Stimulated activated CD8-positive, alpha-beta memory T cell treated with anti-CD3 and anti-CD28 coated beads, Interleukin-15, amount 100 ng/mL, for 4 hours (primary cell): ENCODE measurements at regions not wholly inside any gene's neighbourhood (a gene's known extent, or its start where the extent isn't known, plus 50 kb on each side); places are given as distances from the start of the nearest gene placed in this dataset.
"Not testable (repeated sequence)": the region's sequence is repeated elsewhere in the genome, so short reads cannot be mapped to it uniquely, and the experiment has no call there.

ENCODE experiments used
- DNase-seq, 2 donors: peaks; one replicate each; pipeline ENCODE4 v3.0.0-alpha.2; 2020; ENCODE audit warnings: low read depth in 2 of 2

DNA sequence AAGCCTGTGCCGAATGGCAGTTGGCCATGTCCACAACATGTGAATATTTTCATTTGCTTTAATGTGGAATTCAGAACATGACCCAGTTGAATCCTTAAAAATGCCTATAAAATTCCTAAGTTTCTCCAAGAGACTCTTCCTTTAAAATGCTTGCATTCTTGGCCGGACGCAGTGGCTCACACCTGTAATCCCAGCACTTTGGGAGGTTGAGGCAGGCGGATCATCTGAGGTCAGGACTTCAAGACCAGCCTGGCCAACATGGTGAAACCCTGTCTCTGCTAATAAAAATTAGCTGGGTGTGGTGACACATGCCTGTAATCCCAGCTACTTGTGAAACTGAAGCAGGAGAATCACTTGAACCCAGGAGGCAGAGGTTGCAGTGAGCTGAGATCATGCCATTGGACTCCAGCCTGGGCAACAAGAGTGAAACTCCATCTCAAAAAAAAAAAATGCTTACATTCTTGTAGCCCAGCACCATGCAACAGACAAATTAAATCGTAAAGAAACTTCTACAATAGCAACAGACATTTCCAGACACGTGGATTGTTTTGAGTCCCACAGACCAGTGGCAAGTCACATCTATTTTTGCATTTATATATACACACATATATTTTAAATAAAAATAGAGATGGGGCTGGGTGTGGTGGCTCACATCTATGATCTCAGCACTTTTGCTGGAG, 274.4 kb downstream of the GOLGA6L6 start:
- not testable (repeated sequence) for DNase-seq

DNA sequence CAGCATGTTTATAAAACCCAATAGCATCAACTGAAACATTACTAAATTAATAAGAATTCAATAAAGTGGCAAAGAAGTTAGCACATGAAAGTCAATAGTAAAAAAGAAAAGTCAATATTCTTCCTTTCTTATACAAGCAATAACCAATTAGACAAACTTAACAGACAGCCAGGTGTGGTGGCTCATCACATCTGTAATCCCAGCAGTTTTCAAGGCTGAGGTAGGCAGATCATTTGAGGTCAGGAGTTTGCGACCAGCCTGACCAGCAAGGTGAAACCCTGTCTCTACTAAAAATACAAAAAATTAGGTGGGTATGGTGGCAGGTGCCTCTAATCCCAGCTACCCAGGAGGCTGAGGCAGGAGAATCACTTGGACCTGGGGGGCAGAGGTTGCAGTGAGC, 275.9 kb downstream of the GOLGA6L6 start:
- DNase-seq: not testable (repeated sequence)

DNA sequence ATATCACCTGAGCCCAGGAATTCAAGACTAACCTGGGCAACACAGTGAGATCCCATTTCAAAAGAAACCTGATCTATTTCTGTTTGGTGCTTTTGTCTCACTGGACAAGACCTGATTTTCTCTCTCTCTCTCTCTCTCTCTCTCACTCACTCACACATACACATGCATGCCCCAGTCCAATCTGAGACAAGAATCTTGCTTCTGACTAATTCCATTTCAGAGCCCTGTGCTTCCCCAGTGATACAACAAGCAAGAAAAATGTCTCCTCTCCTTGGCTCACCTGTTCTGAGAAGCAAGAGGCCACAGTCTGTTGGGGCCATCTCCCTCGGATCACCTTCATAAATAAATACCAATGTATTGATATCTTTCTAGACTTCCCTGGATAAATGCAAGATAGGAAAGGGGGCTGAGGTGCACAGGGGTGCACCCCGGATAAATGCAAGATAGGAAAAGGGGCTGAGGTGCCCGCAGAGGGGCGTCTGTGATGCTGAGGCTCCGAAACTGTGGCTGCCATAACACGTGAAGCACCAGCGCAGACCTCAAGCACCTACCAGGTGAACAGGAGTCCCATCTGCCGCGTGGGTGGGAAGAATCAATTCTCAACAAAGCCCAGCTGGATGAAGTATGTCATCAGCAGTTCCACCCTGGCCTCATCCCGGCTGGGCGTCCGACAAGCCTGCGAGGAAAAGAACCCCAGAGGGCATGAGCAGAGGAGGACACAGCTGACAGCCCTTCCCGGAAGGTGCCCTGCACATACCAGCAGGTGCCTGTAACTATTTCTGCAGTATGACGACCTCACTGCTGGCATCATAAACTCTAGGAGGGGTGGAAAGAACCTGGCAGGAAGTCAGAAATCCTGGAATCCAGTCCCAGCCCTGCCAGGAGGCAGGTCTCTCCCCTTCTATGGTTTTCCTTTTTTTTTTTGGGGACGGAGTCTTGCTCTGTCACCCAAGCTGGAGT, 280.0 kb downstream of the GOLGA6L6 start:
- not testable (repeated sequence) for DNase-seq

DNA sequence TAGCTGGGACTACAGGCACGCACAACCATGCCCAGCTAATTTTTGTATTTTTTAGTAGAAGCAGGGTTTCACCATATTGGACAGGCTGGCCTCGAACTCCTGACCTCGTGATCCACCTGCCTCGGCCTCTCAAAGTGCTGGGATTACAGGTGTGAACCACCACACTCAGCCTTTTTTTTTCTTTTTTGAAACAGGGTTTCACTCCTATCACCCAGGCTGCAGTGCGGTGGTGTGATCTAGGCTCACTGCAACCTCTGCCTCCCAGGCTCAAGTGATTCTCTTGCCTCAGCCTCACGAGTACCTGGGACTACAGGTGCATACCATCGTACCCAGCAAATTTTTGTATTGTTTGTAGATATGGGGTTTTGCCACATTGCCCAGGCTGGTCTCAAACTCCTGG, 280.9 kb downstream of the GOLGA6L6 start:
- DNase-seq: not testable (repeated sequence)

DNA sequence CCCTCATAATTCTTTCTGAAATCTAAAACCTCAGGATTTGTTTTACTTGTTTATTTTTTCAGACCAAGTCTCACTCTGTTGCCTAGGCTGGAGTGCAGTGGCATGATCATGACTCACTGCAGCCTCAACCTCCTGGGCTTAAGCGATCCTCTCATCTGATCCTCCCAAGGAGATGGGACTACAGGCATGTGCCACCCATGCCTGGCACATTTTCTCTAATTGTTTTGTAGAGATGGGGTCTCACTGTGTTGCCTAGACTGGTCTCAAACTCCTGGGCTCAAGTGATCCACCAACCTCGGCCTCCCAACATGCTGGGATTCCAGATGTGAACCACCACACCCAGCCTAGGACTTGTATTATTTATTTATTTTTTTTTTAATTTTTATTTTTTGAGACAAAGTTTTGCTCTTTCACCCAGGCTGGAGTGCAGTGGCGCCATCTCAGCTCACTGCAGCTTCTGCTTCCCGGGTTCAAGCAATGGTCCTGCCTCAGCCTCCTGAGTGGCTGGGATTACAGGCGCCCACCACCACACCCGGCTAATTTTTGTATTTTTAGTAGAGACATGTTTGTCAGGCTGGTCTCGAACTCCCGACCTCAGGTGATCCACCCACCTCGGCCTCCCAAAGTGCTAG, 281.9 kb downstream of the GOLGA6L6 start:
- not testable (repeated sequence) for DNase-seq

DNA sequence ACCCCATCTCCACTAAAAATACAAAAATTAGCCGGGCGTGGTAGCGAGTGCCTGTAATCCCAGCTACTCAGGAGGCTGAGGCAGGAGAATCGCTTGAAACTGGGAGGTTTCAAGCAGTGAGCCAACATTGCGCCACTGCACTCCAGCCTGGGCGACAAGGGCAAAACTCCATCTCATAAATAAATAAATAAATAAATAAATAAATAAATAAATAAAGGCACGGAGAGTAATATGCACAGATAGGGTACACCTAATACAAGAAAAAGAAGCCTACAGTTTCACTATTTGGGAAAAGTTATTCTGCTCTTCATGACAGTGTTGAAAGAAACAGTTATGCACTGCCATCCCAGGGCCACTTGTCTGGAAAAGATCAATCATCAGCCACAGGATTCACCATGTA, 285.2 kb downstream of the GOLGA6L6 start:
- DNase-seq: not testable (repeated sequence)

DNA sequence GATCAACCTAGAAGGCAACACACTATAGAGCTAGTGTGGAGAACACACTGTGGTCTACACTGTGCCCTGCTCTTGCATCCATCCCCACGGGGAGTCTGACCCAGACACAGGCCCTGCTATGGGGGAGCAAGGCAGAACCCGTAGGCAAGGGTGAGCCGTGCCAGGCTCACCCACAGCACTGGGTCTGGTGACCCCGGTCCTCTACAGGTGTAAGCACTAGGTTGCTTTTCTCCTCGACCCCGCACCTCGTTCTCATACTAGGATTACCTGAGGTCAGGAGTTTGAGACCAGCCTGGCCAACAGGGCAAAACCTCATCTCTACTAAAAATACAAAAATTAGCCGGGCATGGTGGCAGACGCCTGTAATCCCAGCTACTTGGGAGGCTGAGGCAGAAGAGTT, 286.0 kb downstream of the GOLGA6L6 start:
- DNase-seq: not testable (repeated sequence)

DNA sequence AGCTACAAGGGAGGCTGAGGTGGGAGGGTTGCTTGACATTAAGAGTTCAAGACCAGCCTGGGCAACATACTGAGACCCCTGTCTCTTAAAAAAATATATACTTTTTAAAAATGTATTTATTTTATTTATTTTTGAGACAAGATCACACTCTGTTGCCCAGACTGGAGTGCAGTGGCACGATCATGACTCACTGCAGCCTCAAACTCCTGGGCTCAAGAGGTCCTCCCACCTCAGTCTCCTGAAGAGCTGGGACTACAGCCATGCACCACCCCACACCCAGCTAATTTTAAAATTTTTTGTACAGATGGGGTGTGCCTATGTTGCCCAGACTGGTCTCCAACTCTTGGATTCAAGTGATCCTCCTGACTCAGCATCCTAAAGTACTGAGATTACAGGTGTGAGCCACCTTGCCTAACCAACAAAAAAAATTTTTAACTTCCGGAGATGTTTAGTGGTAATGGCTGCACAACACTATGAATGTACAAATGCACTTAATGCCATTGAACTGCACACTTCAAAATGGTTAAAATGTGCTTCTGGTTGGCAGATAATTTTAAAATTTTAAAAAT, 288.5 kb downstream of the GOLGA6L6 start:
- not testable (repeated sequence) for DNase-seq

DNA sequence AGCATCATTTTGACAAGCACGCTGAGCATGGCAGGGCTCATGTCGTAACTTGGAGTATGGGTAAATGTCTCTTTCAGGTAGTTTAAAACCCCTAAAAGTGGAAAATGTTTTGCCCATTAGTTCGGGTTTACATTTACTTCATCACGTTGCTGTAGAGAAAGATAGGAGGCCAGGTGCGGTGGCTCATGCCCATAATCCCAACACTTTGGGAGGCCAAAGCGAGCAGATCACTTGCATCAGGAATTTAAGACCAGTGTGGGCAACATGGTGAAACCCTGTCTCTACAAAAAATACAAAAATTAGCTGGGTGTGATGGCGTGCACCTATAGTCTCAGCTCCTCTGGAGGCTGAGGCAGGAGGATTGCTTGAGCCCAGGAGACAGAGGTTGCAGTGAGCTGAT, 289.6 kb downstream of the GOLGA6L6 start:
- DNase-seq: not testable (repeated sequence)

DNA sequence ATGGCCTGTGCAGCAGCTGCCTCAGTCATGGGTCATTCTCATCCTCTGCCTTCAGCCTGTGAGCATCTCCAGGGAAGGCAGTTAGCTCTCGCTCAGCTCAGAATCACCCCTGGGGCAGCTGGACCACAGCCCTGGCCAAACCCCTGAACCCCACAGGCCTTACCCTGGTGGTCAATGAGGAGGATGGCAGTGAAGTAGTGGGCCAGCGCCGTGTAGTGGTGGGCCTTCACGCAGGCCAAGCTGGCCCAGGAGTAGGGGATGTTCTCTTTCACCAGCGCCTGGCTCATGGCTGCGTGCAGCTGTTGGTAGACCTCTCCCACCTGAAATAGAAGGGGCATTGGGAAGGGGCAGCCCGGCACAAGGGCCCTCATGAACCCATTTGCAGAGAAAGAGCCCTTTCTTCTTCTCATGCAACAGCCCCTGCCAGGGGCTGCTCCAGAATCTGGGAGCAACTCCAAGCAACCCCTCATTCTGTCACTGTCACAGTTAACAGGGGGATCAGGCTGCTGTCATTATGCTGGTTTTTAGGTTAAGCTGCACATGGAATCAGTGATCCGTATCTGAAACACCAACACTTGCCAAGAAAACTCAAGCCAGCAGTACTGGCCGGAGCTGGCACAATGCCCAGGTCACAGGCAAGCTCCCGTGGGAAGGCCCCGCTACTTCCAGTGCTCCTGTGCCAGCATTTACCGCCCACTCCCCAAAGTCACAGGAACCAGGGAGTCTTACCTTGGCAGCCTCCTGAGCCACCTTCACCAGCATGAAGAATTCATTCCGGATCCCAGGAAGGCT, 290.2 kb downstream of the GOLGA6L6 start:
- DNase-seq: not testable (repeated sequence)

DNA sequence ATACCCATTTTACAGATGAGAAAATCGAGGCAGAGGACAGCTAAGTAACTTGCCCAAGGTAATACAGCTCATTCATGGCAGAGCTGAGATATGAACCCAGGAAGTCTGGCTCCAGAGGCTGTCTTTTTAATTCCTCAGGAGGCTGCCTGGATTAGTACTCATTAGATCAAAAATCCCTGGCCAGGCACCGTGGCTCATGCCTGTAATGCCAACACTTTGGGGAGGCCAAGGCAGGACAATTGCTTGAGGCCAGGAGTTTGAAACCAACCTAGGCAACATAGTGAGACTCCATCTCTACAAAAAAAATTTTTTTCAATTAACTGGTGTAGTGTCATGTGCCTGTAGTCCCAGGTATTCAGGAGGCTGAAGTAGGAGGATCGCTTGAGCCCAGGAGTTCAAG, 291.4 kb downstream of the GOLGA6L6 start:
- not testable (repeated sequence) for DNase-seq

DNA sequence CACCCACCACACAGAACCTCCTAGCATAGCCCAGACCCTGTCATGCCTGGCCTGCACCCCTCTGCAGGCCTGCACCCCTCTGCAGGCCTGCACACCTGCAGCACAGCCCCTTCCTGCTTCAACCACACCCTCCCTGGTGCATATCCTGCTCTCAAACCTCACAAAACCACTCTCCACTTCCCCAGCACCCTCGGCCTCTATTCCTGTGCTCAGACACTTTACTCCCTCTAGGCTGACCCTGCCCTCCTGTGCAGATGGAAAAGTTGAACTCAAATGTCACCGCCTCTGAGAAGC, 292.0 kb downstream of the GOLGA6L6 start:
- not testable (repeated sequence) for DNase-seq

DNA sequence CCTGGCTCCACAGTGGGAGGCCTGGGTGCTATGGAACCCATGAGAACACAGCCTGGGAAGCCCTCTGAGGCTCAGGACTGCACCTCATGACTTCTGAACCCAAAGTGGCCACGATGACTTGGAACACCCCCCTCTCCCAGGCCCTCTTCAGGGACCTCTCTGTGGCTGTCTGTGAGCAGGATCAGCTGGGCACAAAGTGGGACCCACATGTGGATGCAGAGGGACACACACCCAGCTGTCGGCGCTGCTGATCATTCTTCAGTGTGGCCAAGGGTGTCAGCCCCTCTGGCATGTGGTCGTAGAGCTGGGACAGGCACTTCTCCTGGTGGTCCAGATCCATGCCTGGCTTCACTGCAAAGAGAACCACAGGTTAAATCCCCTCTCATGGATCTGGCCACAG, 293.2 kb downstream of the GOLGA6L6 start:
- not testable (repeated sequence) for DNase-seq

DNA sequence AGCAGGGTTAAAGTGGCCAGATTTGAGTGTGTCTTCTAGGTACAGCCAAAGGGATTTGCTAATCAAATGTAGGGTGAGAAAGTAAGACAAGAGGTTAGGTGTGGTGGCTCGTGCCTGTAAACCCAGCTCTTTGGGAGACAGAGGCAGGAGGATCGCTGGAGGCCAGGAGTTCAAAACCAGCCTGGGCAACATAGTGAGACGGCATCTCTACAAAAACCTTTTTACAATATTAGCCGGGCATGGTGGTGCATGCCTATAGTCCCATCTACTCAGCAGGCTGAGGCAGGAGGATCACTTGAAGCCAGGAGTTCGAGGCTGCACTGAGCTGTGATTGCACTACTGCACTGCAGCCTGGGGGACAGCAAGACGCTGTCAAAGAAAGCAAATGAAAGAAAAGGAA, 294.5 kb downstream of the GOLGA6L6 start:
- DNase-seq: not testable (repeated sequence)

DNA sequence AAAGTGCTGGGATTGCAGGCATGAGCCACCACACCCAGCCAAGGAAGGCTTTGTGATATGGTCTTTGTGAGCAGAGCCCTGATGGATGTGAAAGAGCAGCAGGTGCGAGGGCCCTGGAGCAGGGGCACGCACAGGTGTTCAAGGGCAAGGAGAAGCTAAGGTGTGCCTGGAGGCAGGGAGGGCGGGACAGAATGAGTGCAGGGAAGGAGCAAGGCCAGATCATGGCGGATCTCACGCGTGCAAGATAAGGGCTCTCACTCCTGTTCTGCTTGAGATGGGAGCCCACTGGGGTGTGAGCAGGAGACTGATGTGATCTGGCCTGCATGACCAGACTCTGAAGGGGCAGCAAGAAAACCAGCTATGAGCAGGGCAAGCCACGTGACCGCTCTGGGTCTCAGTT, 295.0 kb downstream of the GOLGA6L6 start:
- DNase-seq: not testable (repeated sequence)

DNA sequence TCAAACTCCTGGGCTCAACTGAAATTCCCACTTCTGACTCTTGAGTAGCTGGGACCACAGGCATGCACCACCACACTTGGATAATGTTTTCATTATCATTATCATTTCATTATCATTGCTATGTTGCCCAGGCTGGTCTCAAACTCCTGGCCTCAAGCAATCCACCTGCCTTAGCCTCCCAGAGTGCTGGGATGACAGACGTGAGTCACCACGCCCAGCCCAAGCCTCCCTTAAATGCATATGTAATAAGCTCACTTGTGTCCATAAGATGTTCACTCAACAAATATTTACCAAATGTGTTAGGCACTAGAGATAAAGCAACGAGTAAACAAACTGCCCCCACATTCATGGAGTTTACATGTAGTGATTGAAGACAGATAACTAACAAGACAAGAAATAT, 295.7 kb downstream of the GOLGA6L6 start:
- not testable (repeated sequence) for DNase-seq

DNA sequence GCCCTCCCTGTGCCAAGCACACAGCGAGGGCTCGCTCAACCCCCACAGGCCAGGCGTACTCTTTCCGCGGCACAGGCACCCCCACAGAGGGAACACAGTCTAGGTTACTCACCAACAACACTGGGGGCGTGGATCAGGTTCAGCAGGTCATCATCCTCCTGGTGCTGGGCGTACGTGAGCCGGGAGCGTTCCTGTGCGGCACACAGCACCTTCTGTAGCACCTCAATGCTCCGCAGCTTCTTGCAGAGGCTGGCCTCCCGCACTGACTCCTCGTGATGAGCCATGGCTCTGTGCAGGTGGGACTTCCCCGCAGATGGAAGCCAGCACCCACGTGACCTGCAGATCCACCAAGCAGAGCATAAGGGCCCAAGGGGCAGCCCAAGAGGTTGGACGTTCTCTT, 296.8 kb downstream of the GOLGA6L6 start:
- DNase-seq: not testable (repeated sequence)

DNA sequence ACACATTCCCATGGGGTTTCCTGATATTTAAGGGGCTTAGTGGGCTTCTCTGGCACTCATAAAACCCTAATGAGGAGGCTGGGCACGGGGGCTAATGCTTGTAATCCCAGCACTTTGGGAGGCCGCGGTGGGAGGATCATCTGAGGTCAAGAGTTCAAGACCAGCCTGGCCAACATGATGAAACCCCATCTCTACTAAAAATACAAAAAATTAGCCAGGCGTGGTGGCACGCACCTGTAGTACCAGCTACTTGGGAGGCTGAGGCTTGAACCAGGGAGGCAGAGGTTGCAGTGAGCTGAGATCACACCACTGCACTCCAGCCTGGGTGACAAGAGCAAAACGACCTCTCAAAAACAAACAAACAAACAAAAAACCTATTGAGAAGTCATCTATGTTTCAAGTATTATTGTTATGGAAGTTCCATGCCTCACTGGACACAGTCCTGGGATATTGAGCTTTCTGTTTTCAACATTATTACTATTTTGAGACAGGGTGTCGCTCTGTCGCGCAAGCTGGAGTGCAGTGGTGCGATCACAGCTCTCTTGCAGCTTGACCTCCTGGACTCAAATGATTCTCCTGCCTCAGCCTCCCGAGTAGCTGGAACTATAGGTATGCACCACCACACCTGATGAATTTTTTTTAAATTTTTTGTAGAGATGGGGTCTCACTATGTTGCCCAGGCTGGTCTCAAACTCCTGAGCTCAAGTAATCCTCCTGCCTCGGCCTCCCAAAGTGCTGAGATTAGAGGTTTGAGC, 297.9 kb downstream of the GOLGA6L6 start:
- not testable (repeated sequence) for DNase-seq

DNA sequence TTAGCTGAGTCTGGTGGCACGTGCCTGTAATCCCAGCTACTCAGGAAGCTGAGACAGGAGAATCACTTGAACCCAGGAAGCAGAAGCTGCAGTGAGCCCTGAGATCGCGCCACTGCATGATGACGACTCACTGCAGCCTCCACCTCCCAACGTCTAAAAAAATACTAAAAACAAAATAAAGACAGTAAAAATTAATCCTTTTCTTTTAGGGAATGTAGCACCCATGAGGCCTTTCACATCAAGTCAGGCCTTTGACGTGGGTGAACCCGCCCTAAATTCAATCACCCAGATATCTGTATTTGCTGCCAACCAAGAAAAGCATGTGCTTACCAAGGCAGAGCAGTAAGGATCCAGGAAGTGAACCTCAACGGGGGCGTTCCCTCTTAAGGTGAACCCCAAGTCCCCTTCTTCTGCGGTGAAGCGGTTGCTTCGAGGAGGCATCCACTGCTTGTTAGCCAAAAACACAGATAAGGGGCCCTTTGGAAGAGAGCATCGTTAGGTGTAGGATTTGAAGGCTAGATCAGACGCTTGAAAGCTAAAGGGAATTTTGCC, 301.2 kb downstream of the GOLGA6L6 start:
- DNase-seq: not testable (repeated sequence)

DNA sequence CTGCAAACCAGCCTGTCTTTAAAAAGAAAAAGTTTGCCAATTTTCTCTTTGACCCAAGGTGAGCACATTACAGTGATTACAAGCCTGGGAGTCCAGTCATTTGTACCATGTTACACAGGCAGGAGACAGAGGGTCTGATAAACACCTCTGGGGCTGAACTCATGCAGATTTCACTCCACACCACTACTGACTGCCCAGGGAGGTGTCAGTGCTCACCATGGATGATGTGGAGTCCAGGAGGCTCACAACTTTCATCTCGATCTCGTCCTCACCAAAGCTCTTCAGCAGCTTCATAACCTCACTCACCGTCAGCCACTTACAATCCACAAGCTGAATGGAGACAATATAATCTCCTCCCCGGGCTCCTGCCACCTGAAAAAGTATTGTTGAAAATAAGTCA, 302.4 kb downstream of the GOLGA6L6 start:
- not testable (repeated sequence) for DNase-seq
